CD4-positive, alpha-beta T cell treated with Interleukin-21 for 1 hour (primary cell): ENCODE measurements at regions not wholly inside any gene's neighbourhood (a gene's known extent, or its start where the extent isn't known, plus 50 kb on each side); places are given as distances from the start of the nearest gene placed in this dataset.
"Not testable (repeated sequence)": the region's sequence is repeated elsewhere in the genome, so short reads cannot be mapped to it uniquely, and the experiment has no call there.

Experiments
- DNase-seq: peaks from one replicate; pipeline ENCODE4 v3.0.0-alpha.2; 2020

DNA sequence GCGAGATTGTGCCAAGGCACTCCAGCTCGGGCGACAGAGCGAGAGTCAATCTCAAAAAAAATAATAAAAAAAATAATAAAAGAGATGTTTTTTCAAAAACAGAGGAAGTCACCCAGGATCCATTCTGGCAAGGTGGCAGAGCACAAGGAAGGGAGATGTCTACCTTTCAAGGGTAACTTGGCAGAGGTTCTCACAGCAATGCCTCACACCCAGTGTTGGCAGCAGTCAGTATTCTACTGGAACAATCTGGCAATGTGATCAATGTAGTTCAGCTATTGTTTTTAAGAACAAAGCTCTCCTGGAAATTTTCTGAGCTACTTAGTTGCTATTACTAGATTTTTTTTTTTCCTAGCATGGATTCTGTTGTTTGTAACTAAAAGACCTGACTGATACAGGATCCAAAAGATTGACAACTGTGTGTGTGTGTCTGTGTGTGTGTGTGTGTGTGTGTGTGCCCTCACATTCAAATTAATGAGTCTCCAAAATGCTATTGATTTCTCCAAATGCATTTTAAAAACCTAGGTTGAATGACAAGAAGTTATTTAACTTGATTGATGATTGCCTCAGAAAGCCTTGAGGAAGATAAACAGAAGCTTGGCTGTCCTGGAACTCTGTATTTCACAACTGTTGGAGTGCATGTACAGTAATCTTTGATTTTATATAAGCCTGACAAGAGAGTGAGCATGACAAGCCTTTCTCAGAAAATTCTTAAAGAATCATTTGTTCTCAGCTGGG lies 114.1 kb upstream of the RREB1 start:
- no peak for DNase-seq

DNA sequence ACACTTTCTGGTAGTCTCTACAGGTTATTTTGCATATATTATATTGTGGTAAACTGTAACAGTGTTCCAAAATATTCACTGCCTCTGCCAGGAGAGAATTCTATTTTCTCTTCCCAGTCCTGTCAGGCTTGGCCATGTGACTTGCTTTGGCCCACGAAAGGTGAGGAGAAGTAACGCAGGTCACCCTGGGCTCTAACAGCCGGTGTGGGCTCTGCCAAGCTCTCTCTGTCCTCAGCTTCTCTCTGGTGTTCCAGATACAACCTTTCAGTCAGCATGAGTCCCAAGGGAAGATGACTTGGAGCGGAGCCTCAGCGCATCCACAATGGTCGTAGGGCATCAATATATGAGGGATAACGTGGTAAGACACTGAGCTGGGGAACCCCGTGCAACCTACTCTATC lies 113.0 kb upstream of the RREB1 start:
- no peak for DNase-seq

DNA sequence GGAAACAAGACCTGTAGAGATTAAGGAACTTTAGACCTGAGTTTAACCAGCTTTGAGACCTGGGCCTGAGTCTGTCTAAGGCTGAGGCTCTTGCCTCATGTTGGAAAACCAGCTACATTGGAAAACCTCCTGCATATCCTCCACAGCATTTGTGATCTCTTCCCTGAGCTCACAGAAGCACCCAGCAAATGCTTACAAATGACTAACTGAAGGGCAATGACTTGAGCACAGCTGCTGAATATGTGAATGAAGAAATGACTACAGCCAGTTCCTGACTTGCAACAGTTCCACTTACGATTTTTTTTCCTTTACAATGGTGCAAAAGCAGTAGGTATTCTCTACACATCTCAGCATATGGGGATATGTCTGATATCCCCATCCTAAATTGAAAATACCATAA lies 112.4 kb upstream of the RREB1 start:
- no peak for DNase-seq

GRCh38 chr6:6996124-6996523 lies 111.6 kb upstream of the RREB1 start:
- DNase-seq, result no peak

- DNase-seq, result no peak
Observed at GRCh38 chr6:6997263-6998193, 110.2 kb upstream of the RREB1 start.

DNA sequence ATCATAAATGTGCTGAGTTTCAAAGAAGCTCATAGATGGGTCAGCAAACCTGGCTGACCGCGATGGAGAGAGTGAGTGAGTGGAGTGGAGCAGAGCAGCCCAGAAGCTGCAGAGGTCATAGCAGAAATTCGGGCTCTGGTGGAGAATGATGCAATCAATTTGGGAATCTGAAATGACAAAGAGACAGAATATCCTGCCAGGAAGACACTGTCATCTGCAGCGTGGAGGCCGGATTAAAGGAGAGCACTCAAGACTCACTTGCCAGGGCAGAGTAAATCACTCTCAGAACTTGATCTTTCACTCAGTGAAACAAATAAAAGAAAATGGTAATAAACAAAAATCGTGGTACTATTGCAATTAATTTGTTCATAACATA lies 109.6 kb upstream of the RREB1 start:
- DNase-seq, result no peak

DNA sequence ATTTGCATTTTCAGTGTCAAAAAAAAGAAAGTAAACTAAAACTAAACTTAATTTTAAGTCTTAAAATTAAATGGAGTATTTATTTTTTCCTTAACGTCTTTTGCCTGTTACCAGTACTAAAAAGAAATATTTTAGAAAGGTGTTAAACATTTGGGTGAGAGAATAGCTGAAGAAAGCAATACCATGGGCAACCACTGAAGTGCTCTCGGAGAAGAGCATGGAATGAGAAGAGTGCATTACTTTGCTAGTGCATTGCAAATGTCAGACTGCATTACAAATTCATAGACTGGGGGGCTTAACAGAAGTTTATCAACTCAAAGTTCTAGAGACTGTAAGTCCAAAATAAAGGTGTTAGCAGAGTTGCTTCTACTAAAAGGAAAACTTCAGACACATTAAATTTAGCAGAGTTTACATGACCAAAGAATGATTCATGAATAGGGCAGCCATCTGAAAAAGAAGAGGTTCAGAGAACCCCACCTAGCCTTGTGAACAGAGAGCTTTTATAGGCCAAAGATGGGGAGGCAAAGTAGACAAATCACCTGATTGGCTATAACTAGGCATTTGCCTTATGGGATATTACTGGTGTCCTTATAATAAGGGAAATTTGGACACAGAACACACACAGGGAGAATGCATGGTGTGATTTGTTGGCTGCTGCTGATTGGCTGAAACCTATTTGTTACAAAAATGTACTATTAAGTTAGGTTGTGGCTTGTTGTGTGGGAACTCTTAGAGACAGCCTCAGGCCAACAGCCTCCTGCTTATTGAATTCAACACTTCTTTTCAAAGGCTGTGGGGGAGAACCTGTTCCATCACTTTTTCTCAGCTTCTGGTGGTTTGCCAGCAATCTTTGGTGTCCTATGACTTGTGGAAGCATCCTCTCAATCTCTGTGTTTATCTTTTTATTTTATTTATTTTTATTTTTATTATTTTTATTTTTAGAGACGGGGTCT lies 106.7 kb upstream of the RREB1 start:
- no peak for DNase-seq

DNA sequence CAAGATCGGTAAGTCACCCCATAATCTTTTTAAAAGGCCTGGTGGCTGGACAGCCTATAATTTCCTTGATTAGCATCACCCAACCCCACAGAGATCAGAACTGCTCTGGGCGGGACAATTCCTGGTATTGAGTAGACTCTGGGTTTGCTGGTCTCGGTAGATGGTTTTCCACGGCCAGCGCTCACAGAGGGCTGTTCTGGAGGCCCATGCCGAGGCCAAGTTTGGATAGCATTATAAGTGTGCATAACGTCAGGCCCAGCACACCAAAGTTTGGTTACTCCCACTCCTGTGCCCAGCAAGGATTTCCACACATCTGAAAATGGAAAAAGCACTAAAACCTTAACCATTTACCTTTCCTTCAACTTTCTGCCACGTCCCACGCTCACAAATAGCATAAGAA lies 104.7 kb upstream of the RREB1 start:
- DNase-seq, result no peak

- no peak for DNase-seq
Observed at GRCh38 chr6:7004581-7005297, 103.0 kb upstream of the RREB1 start.

- DNase-seq, result no peak
Observed at GRCh38 chr6:7006515-7007191, 101.1 kb upstream of the RREB1 start.

DNA sequence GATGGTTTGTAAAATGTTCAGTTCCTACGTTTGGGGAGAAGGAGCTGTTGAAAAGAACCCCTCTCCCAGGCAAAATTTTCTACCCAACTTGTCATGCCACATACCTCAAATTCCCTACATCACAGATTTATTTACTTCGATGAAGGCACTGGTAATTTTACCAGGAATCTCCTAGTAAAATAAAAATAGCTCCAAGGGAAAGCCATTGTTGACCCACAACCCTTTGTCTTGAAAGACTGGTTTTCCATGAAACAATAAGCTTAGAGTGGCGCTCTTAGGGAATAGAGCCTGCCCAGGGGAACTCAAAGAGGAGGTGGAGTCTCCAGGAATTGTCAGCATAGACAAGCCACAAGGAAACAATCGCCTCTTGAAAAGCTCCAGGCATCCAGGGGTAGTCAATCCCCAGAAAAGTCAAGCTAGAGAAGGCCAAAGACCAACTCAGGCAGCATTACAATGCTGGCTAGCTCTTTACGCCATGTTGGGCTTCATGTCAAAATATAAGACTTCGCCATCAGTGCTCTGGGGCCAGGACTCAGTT lies 99.2 kb upstream of the RREB1 start:
- no peak for DNase-seq

DNA sequence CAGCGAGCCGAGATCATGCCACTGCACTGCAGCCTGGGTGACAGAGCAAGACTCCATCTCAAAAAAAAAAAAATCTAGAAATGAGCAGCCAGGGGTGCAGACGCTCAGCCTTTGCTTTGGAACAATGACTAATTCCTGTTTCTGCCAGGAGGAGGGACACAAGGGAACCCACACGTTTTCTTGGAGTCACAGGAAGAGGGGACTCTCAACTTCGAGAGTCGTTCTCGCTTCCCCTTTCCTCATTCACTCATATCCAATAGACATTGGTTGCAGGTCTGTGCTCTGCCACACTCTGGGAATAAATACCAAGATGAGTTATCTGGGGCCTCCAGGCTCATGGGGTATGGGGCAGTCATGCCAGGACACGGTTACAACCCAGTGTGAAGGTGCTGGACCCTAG lies 91.5 kb upstream of the RREB1 start:
- no peak for DNase-seq

GRCh38 chr6:7021301-7021700 lies 86.5 kb upstream of the RREB1 start:
- DNase-seq, result no peak

DNA sequence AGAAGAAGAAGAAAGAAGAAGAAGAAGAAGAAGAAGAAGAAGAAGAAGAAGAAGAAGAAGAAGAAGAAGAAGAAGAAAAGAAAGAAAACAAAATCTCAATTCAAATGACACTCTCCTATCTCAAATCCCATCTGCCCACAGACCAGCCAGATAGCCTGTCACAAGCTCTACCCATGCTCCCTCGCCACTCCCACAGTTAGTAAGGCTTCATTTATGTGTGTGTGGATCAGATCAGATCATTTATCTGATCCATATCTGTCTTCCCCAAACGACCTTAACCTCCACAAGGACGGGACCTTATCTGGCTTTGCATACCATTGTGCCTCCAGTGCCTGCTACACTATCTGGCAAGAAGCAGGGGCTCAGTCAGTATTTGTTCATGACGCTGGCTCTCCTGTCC lies 81.9 kb upstream of the RREB1 start:
- DNase-seq, result no peak

GRCh38 chr6:7028963-7029362 lies 78.8 kb upstream of the RREB1 start:
- not testable (repeated sequence) for DNase-seq

DNA sequence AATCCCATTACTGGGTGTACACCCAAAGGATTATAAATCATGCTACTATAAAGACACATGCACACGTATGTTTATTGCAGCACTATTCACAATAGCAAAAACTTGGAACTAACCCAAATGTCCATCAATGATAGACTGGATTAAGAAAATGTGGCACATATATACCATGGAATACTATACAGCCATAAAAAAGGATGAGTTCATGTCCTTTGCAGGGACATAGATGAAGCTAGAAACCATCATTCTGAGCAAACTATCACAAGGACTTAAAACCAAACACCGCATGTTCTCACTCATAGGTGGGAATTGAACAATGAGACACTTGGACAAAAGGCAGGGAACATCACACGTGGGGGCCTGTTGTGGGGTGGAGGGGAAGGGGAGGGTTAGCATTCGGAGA lies 76.8 kb upstream of the RREB1 start:
- not testable (repeated sequence) for DNase-seq

- no peak for DNase-seq
Observed at GRCh38 chr6:7033202-7033601, 74.6 kb upstream of the RREB1 start.

- DNase-seq, result no peak
Observed at GRCh38 chr6:7034055-7034454, 73.7 kb upstream of the RREB1 start.

DNA sequence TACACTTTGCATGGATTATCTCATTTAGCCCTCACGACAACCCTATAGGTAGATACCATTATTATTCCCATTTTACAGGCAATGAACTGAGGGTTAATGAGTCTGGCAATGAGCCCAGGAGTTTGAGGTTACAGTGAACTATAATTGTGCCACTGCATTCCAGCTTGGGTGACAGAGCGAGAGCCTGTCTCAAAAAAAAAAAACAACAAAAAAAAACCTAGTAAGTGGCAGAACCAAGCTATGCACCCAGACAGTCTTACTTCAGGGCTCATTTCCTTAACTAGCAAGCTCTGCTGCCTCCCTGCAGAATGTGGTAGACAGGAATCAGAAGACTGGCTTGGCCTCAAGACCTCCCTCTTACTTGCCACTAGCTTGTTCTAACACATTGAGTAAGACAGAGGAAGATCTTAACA lies 71.9 kb upstream of the RREB1 start:
- DNase-seq, result no peak

DNA sequence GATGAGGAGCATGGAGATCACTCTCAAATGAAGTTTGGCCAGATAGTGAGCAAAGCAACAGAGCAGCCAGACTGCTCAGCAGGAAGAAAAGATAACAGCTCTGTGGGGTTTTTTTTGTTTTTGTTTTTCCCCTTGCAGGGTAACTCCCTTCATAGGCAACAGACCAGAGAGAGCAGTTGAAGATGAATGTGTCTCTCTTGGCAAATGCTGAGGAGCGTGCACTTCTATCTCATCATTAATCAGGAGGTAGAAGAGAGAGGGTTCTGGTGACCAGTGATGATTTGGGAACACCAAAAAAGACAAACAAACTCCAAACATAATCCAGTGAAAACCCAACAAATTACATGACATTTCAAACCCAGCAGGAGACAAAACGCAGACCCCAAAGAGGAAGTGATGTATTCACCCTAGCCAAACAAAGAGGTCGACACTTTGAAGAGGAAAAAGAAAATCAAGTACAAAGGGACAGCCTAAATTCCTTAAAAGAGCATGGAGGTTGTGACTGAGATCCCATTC lies 66.2 kb upstream of the RREB1 start:
- no peak for DNase-seq

- no peak for DNase-seq
Observed at GRCh38 chr6:7042056-7042653, 65.6 kb upstream of the RREB1 start.
